ENCODE measurements at regions not wholly inside any gene's neighbourhood (a gene's known extent, or its start where the extent isn't known, plus 50 kb on each side); places are given as distances from the start of the nearest gene placed in this dataset.

GRCh38 chr13:105151639-105152038, 1383.8 kb downstream of the EFNB2 start:
- H4K20me1 ChIP-seq (ENCODE audit: insufficient read depth, poor library complexity, severe bottlenecking): no peaks in the 10 kb centered on the region
- TF ChIP-seq CTCF (IDR thresholded peaks at IDR 0.05; ENCODE audit: poor library complexity) (no peak), EZH2phosphoT487 (IDR thresholded peaks at IDR 0.05; ENCODE audit: low read depth, severe bottlenecking, unreplicated experiment) (no peak), EZH2 (IDR thresholded peaks at IDR 0.05; ENCODE audit: borderline replicate concordance) (no peak)
- DNase-seq (ENCODE audit: low spot score): no peak
- H3K27ac ChIP-seq: no peak overlapping the region
- no peaks in the 10 kb centered on the region for H3K27me3 ChIP-seq
- no peaks in the 10 kb centered on the region for H3K36me3 ChIP-seq (replicated peaks; ENCODE audit: insufficient read depth, low read depth)
- no peaks in the 10 kb centered on the region for H3K9me2 ChIP-seq (replicated peaks; ENCODE audit: insufficient read depth)
- no peak overlapping the region for H2AFZ ChIP-seq
- WGBS (ENCODE audit: low lambda C conversion rate, missing lambda C conversion rate): 92% methylated on average over 3 of the region's 3 CpGs
- H3K4me2 ChIP-seq: no peak overlapping the region
- H3K4me3 ChIP-seq: no peak overlapping the region
- H3K9me3 ChIP-seq (ENCODE audit: low read depth): no peaks in the 10 kb centered on the region
- H3K4me1 ChIP-seq (ENCODE audit: insufficient read depth): no peaks in the 10 kb centered on the region
- H3K79me2 ChIP-seq: no peaks in the 10 kb centered on the region

DNA sequence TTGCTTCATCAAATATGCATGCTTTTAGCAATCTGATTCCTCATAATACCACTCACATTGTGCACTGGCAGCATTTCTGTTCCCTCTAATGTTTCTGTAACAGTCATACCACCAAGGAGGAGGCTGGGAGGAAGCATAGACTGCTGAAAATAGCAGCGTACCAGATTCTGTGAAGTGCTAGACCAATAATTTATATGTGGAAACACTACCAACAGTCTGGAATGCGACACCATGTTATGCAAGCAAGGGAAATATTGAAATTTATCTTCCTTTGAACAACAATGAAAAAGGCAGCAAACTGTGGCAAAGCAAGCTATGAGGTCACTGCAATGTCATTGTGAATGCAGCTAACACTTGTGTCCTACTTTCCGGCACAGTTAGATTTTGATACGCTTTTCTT, 1388.0 kb downstream of the EFNB2 start:
- no peak for TF ChIP-seq CTCF (IDR thresholded peaks at IDR 0.05; ENCODE audit: poor library complexity)
- no peak for TF ChIP-seq EZH2 (IDR thresholded peaks at IDR 0.05; ENCODE audit: borderline replicate concordance)
- TF ChIP-seq EZH2phosphoT487 (IDR thresholded peaks at IDR 0.05; ENCODE audit: low read depth, severe bottlenecking, unreplicated experiment): no peak
- H3K9me3 ChIP-seq (ENCODE audit: low read depth): no peaks in the 10 kb centered on the region
- no peaks in the 10 kb centered on the region for H4K20me1 ChIP-seq (ENCODE audit: insufficient read depth, poor library complexity, severe bottlenecking)
- H3K4me3 ChIP-seq: no peak overlapping the region
- 95% methylated on average over 4 of the region's 4 CpGs for WGBS (ENCODE audit: low lambda C conversion rate, missing lambda C conversion rate)
- H3K9me2 ChIP-seq (replicated peaks; ENCODE audit: insufficient read depth): no peaks in the 10 kb centered on the region
- H3K36me3 ChIP-seq (replicated peaks; ENCODE audit: insufficient read depth, low read depth): no peaks in the 10 kb centered on the region
- no peaks in the 10 kb centered on the region for H3K79me2 ChIP-seq
- no peaks in the 10 kb centered on the region for H3K27me3 ChIP-seq
- H3K27ac ChIP-seq: no peak overlapping the region
- no peak for DNase-seq (ENCODE audit: low spot score)
- no peak overlapping the region for H3K4me2 ChIP-seq
- no peak overlapping the region for H2AFZ ChIP-seq
- no peaks in the 10 kb centered on the region for H3K4me1 ChIP-seq (ENCODE audit: insufficient read depth)

GRCh38 chr13:105144936-105145335, 1390.5 kb downstream of the EFNB2 start:
- Histone ChIP-seq H3K4me2 (no peak overlapping the region), H3K4me1 (ENCODE audit: insufficient read depth) (no peaks in the 10 kb centered on the region), H2AFZ (no peak overlapping the region), H3K9me2 (replicated peaks; ENCODE audit: insufficient read depth) (no peaks in the 10 kb centered on the region), H4K20me1 (ENCODE audit: insufficient read depth, poor library complexity, severe bottlenecking) (no peaks in the 10 kb centered on the region), H3K27ac (no peak overlapping the region), H3K36me3 (replicated peaks; ENCODE audit: insufficient read depth, low read depth) (no peaks in the 10 kb centered on the region), H3K79me2 (no peaks in the 10 kb centered on the region), H3K4me3 (no peak overlapping the region), H3K27me3 (no peaks in the 10 kb centered on the region), H3K9me3 (ENCODE audit: low read depth) (no peaks in the 10 kb centered on the region)
- no peak for DNase-seq (ENCODE audit: low spot score)
- WGBS (ENCODE audit: low lambda C conversion rate, missing lambda C conversion rate): 97% methylated on average over 3 of the region's 3 CpGs
- no peak for TF ChIP-seq CTCF (IDR thresholded peaks at IDR 0.05; ENCODE audit: poor library complexity)
- no peak for TF ChIP-seq EZH2phosphoT487 (IDR thresholded peaks at IDR 0.05; ENCODE audit: low read depth, severe bottlenecking, unreplicated experiment)

DNA sequence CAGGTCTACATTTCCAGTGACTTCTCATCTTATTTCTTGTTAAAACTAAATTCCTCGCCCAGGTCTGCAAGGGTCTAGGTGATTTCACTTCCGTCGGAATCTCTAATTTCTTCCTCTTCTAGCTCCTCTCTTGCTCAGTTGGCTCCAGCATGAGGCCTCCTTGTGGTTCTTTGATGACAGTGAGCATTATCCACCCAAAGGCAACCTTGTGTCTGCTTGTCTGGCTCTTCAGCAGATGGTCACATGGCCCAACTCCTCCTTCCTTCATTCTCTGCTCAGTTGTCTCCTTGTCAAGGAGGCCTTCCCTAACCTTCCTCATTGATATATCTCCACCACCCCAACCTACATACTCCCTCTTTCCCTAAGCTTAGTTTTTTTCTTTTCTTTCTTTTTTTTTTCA, 1391.4 kb downstream of the EFNB2 start:
- H3K27me3 ChIP-seq: no peaks in the 10 kb centered on the region
- no peak overlapping the region for H2AFZ ChIP-seq
- H3K4me3 ChIP-seq: no peak overlapping the region
- 93% methylated on average over 3 of the region's 3 CpGs for WGBS (ENCODE audit: low lambda C conversion rate, missing lambda C conversion rate)
- H3K4me2 ChIP-seq: no peak overlapping the region
- H3K9me3 ChIP-seq (ENCODE audit: low read depth): no peaks in the 10 kb centered on the region
- H3K4me1 ChIP-seq (ENCODE audit: insufficient read depth): no peaks in the 10 kb centered on the region
- no peaks in the 10 kb centered on the region for H3K36me3 ChIP-seq (replicated peaks; ENCODE audit: insufficient read depth, low read depth)
- H3K9me2 ChIP-seq (replicated peaks; ENCODE audit: insufficient read depth): no peaks in the 10 kb centered on the region
- no peaks in the 10 kb centered on the region for H4K20me1 ChIP-seq (ENCODE audit: insufficient read depth, poor library complexity, severe bottlenecking)
- TF ChIP-seq EZH2 (IDR thresholded peaks at IDR 0.05; ENCODE audit: borderline replicate concordance) (no peak), CTCF (IDR thresholded peaks at IDR 0.05; ENCODE audit: poor library complexity) (no peak), EZH2phosphoT487 (IDR thresholded peaks at IDR 0.05; ENCODE audit: low read depth, severe bottlenecking, unreplicated experiment) (no peak)
- H3K79me2 ChIP-seq: no peaks in the 10 kb centered on the region
- no peak overlapping the region for H3K27ac ChIP-seq
- DNase-seq (ENCODE audit: low spot score): no peak

All from hepatocyte (in vitro differentiated cells).